AG09309 (cell line): ENCODE measurements at regions not wholly inside any gene's neighbourhood (a gene's known extent, or its start where the extent isn't known, plus 50 kb on each side); places are given as distances from the start of the nearest gene placed in this dataset.
"Not testable (repeated sequence)": the region's sequence is repeated elsewhere in the genome, so short reads cannot be mapped to it uniquely, and the experiment has no call there.

Source experiments
- DNase-seq: peaks from one replicate; pipeline ENCODE4 v3.0.0-alpha.2; 2010; ENCODE audit warnings: low read depth
- H3K4me3 ChIP-seq: 2 replicates; pipeline ENCODE4 v1.5.1; 2011; ENCODE audit warnings: mild to moderate bottlenecking, low read depth, low read length, moderate library complexity; ENCODE audit not compliant: control insufficient read depth
- CTCF ChIP-seq: IDR thresholded peaks from 2 replicates; pipeline ENCODE4 v1.5.1; 2011; ENCODE audit warnings: mild to moderate bottlenecking, low read depth, low read length, inconsistent platforms; ENCODE audit not compliant: insufficient read depth, control insufficient read depth; ENCODE audit errors: missing control alignments

- TF ChIP-seq CTCF: no peak
- no peak for DNase-seq
- H3K4me3 ChIP-seq: no peak overlapping the region
Measured at GRCh38 chr15:77865106-77865610, 212.4 kb downstream of the TBC1D2B start.

- TF ChIP-seq CTCF: no peak
- no peak overlapping the region for H3K4me3 ChIP-seq
- no peak for DNase-seq
Measured at GRCh38 chr15:77864211-77865105, 213.1 kb downstream of the TBC1D2B start.

- TF ChIP-seq CTCF: no peak
- H3K4me3 ChIP-seq: no peak overlapping the region
- no peak for DNase-seq
Measured at GRCh38 chr15:77863491-77864105, 213.9 kb downstream of the TBC1D2B start.

- H3K4me3 ChIP-seq: no peak overlapping the region
- DNase-seq: no peak
- TF ChIP-seq CTCF: no peak
Measured at GRCh38 chr15:77862651-77863104, 214.8 kb downstream of the TBC1D2B start.

GRCh38 chr15:77861997-77862635 lies 215.4 kb downstream of the TBC1D2B start:
- not testable (repeated sequence) for DNase-seq, H3K4me3 ChIP-seq

- no peak overlapping the region for H3K4me3 ChIP-seq
- no peak for DNase-seq
- no peak for TF ChIP-seq CTCF
Measured at GRCh38 chr15:77860071-77860691, 217.3 kb downstream of the TBC1D2B start.
